ENCODE measurements at regions not wholly inside any gene's neighbourhood (a gene's known extent, or its start where the extent isn't known, plus 50 kb on each side); places are given as distances from the start of the nearest gene placed in this dataset.

- TF ChIP-seq CTCF (IDR thresholded peaks at IDR 0.05) (no peak), POLR2A (IDR thresholded peaks at IDR 0.05) (no peak)
These were observed 68.9 kb upstream of the BMP2K start for GRCh38 chr4:78707268-78707667.

All from gastroesophageal sphincter (tissue), 3 donors.